ENCODE measurements at regions not wholly inside any gene's neighbourhood (a gene's known extent, or its start where the extent isn't known, plus 50 kb on each side); places are given as distances from the start of the nearest gene placed in this dataset.

DNA sequence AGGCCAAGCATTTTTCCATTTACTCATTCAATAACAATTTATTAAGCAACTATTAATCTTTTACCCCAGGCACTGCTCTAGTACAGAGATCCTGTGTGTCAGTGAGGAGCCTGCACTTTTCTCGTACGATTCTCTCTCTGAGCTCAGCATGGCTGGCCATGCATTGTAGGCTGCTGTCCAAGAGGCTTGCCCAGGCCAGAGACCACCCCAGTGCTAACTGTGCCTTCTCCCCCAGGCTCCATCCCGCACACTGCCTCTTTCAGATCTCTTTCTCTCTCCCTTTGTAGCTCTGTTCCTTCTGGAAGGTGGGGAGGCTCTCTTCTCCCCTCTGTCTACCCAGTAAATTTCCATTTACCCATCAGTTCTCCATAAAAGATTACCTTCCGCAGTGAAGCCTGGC, 101.0 kb upstream of the IKZF1 start (continued):
- TF ChIP-seq DZIP1 (CRISPR knock-in tag; IDR thresholded peaks at IDR 0.05) = no peak
- TF ChIP-seq NCOA1 (CRISPR knock-in tag; IDR thresholded peaks at IDR 0.05) = no peak
- TF ChIP-seq, protein P1, sequence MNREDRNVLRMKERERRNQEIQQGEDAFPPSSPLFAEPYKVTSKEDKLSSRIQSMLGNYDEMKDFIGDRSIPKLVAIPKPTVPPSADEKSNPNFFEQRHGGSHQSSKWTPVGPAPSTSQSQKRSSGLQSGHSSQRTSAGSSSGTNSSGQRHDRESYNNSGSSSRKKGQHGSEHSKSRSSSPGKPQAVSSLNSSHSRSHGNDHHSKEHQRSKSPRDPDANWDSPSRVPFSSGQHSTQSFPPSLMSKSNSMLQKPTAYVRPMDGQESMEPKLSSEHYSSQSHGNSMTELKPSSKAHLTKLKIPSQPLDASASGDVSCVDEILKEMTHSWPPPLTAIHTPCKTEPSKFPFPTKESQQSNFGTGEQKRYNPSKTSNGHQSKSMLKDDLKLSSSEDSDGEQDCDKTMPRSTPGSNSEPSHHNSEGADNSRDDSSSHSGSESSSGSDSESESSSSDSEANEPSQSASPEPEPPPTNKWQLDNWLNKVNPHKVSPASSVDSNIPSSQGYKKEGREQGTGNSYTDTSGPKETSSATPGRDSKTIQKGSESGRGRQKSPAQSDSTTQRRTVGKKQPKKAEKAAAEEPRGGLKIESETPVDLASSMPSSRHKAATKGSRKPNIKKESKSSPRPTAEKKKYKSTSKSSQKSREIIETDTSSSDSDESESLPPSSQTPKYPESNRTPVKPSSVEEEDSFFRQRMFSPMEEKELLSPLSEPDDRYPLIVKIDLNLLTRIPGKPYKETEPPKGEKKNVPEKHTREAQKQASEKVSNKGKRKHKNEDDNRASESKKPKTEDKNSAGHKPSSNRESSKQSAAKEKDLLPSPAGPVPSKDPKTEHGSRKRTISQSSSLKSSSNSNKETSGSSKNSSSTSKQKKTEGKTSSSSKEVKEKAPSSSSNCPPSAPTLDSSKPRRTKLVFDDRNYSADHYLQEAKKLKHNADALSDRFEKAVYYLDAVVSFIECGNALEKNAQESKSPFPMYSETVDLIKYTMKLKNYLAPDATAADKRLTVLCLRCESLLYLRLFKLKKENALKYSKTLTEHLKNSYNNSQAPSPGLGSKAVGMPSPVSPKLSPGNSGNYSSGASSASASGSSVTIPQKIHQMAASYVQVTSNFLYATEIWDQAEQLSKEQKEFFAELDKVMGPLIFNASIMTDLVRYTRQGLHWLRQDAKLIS (CRISPR knock-in tag; IDR thresholded peaks at IDR 0.05) = no peak
- no peak for TF ChIP-seq FLYWCH1 (CRISPR knock-in tag; IDR thresholded peaks at IDR 0.05)

DNA sequence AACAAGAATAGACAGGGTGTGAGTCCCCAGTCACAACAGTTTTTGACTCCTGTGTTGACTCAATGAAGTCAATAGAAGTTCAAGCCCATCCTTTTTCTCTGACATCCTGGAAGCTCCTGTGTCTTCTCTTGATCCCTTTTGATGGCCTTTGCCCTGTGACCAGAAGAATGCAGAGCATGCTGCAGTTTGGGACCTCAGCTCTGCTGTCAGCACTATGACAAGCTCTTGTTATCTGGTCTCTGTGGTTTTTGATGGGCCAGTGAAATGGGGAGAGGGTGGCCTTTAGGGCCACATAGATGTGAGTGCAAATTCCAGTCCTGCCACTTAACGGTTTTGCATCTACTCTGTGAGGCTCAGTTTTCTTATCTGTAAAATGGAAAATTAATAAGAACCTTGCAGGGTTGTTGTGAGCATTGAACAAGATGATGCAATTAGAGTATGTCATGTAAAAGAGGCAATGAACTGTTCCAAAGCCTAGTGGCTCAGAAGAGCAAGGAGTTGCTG, 102.4 kb upstream of the IKZF1 start:
- WGBS (ENCODE audit: low lambda C conversion rate) = 0% methylated on average over 1 of the region's 1 CpG
- H3K9me3 ChIP-seq (ENCODE audit: low read length) = no peaks in the 10 kb centered on the region
- ChIA-PET POLR2A (no interaction called here), CTCF (ENCODE audit: low intra/inter-chr PET ratio, low total read pairs) (no interaction called here)
- FAIRE-seq (peak; percentile 49), ATAC-seq (peak; percentile 58), DNase-seq (ENCODE audit: low spot score) (peak; percentile 76)
- H3K79me2 ChIP-seq (ENCODE audit: insufficient read depth, low read length) = no peaks in the 10 kb centered on the region
- H3K36me3 ChIP-seq (replicated peaks in 1 of 2; ENCODE audit: control insufficient read depth in 1 of 2, insufficient read depth in 2 of 2, low read length in 2 of 2) = no peaks in the 10 kb centered on the region
- no peak overlapping the region for H3K9ac ChIP-seq (ENCODE audit: insufficient read depth, low read depth, low read length)
- H3K4me1 ChIP-seq (ENCODE audit: insufficient read depth, low read length) = peaks cover 32% of the 10 kb centered on the region
- H2AFZ ChIP-seq (ENCODE audit: low read length) = no peak overlapping the region
- H3K4me2 ChIP-seq (ENCODE audit: low read depth, low read length) = 0 out of 2 replicates have a peak overlapping the region, but pooled peaks have one; percentile 2
- intact Hi-C loops (cut with micrococcal nuclease; ENCODE audit: unreplicated experiment) = no loop called here
- no peaks in the 10 kb centered on the region for H4K20me1 ChIP-seq (ENCODE audit: insufficient read depth, low read length)
- BruUV-seq (replicated peaks) = no TSS peak
- H3K27ac ChIP-seq (ENCODE audit: extremely low read length, insufficient read depth, low read length) = no peak overlapping the region
- no peak overlapping the region for H3K4me3 ChIP-seq (replicated peaks in 1 of 3; ENCODE audit: insufficient read depth in 1 of 3, low read depth in 2 of 3, low read length in 3 of 3)
- H3K27me3 ChIP-seq (ENCODE audit: control insufficient read depth in 1 of 2, insufficient read depth in 2 of 2, low read length in 2 of 2) = 0 out of 5 replicates have a peak, but pooled peaks cover 0 to 2% of the 10 kb centered on the region in 2 experiments
- in situ Hi-C loops (cut with HindIII; ENCODE audit: extremely low pct_ligation_motif_present, low pct_unique_long_range_greater_than_20kb) = loop anchor here (10.0 kb wide), 2 partner anchors 213 to 463 kb away; no protein-coding TSS in a partner anchor
- peak; percentile 25 for TF ChIP-seq TEAD3 (CRISPR knock-in tag; optimal IDR thresholded peaks at IDR 0.05; ENCODE audit: borderline replicate concordance)
- no peak for TF ChIP-seq SOX13 (IDR thresholded peaks at IDR 0.05)
- TF ChIP-seq SOX13 (CRISPR knock-in tag; conservative IDR thresholded peaks at IDR 0.05 in 1 of 2, IDR thresholded peaks at IDR 0.05 in 1 of 2) = peak in 1 of 2 experiments; percentile 31; a peak in 1 of 4 replicates
- TF ChIP-seq PRDM15 (CRISPR knock-in tag; IDR thresholded peaks at IDR 0.05) = no peak
- peak; percentile 51 for TF ChIP-seq ZNF629 (CRISPR knock-in tag; conservative IDR thresholded peaks at IDR 0.05)
- TF ChIP-seq RARA (CRISPR knock-in tag; IDR thresholded peaks at IDR 0.05) = peak; percentile 86
- TF ChIP-seq FOXA1 (IDR thresholded peaks at IDR 0.05) = no peak
- peak; percentile 63 for TF ChIP-seq FOXA1 (CRISPR knock-in tag; IDR thresholded peaks at IDR 0.05)
- TF ChIP-seq PRMT3 (CRISPR knock-in tag; IDR thresholded peaks at IDR 0.05; ENCODE audit: borderline replicate concordance, low read depth) = no peak
- no peak for TF ChIP-seq ZNF850 (CRISPR knock-in tag; conservative IDR thresholded peaks at IDR 0.05)
